ENCODE measurements at regions not wholly inside any gene's neighbourhood (a gene's known extent, or its start where the extent isn't known, plus 50 kb on each side); places are given as distances from the start of the nearest gene placed in this dataset.

DNA sequence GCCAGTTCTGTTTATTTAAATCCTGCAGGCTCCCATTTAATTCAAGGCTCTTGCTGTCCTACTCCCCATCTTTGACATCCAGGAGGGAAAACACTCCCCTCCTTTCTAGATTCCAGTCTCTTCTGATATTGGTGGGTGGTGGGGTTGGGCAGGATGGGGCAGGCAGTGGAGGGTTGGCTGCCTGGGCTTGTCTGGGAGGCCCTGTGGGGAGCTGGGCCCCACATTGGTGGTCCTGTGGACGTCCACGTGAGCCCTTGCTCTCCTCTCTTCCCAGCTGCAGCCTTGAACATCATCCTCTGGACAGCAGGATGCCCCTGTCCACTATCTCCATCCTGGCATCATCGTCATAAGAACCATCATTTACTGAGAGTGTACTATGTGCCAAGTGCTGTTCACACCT, 108.9 kb upstream of the PCBD1 start:
- no peak overlapping the region for H3K27ac Mint-ChIP-seq
- H3K27me3 Mint-ChIP-seq: peaks cover 6% of the 10 kb centered on the region
- ChIA-PET POLR2A (no interaction called here), CTCF (no interaction called here)
- peaks cover 3% of the 10 kb centered on the region for H3K9me3 Mint-ChIP-seq
- ATAC-seq (ENCODE audit: low read depth) (no peak), DNase-seq (no peak)
- H3K4me3 Mint-ChIP-seq: no peak overlapping the region
- no peaks in the 10 kb centered on the region for H3K36me3 Mint-ChIP-seq (ENCODE audit: low read depth)
- intact Hi-C loops (cut with micrococcal nuclease): no loop called here
- H3K4me1 Mint-ChIP-seq: no peaks in the 10 kb centered on the region
- TF ChIP-seq, protein P1, sequence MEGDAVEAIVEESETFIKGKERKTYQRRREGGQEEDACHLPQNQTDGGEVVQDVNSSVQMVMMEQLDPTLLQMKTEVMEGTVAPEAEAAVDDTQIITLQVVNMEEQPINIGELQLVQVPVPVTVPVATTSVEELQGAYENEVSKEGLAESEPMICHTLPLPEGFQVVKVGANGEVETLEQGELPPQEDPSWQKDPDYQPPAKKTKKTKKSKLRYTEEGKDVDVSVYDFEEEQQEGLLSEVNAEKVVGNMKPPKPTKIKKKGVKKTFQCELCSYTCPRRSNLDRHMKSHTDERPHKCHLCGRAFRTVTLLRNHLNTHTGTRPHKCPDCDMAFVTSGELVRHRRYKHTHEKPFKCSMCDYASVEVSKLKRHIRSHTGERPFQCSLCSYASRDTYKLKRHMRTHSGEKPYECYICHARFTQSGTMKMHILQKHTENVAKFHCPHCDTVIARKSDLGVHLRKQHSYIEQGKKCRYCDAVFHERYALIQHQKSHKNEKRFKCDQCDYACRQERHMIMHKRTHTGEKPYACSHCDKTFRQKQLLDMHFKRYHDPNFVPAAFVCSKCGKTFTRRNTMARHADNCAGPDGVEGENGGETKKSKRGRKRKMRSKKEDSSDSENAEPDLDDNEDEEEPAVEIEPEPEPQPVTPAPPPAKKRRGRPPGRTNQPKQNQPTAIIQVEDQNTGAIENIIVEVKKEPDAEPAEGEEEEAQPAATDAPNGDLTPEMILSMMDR (IDR thresholded peaks at IDR 0.05): no peak

DNA sequence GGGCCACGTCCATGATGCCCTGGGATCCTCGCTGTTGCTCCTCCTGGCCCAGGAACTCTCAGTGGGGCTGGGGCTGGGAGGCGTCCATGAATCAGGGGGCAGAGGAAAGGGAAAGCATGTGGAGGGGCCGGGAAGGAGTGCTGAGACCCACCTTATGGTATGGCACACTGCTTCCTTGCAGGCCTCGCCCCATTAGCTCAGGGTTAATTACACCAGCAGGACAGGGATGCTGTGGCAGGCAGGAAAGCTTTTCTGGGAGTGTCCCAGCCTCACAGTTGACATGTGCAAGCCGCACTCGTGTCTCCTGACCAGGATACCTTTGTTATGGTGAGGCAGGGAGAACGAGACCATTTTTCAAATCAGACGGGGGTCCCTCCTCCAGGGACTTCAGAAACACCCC, 109.7 kb upstream of the PCBD1 start:
- Mint-ChIP-seq H3K27ac (no peak overlapping the region), H3K27me3 (peaks cover 6% of the 10 kb centered on the region), H3K4me3 (no peak overlapping the region), H3K36me3 (ENCODE audit: low read depth) (no peaks in the 10 kb centered on the region), H3K4me1 (no peaks in the 10 kb centered on the region), H3K9me3 (peaks cover 3% of the 10 kb centered on the region)
- no peak for ATAC-seq (ENCODE audit: low read depth)
- ChIA-PET POLR2A (no interaction called here), CTCF (no interaction called here)
- DNase-seq: no peak
- TF ChIP-seq, protein P1 (IDR thresholded peaks at IDR 0.05): no peak
- intact Hi-C loops (cut with micrococcal nuclease): no loop called here

DNA sequence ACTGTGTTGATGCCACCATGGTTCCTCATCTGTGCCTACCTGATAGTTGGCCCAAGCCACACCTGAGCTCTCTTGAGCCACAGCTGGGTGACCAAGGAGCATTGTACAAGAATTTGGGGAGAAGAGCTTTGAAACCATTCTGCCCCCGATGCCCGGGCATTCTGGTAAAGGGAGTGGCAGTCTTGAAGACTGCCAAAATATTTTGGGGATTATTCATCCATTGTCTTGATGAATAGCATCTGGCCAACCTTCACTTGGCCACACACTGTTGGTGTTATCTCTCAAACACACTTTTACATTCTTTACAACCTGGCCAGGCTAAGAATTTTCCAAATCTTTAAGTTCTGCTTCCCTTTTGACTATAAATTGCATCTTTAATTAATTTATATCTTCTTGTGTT, 113.1 kb upstream of the PCBD1 start:
- no peak for ATAC-seq (ENCODE audit: low read depth)
- intact Hi-C loops (cut with micrococcal nuclease): no loop called here
- Mint-ChIP-seq H3K27ac (no peak overlapping the region), H3K27me3 (peaks cover 2% of the 10 kb centered on the region), H3K4me3 (no peak overlapping the region), H3K4me1 (no peaks in the 10 kb centered on the region), H3K36me3 (ENCODE audit: low read depth) (no peaks in the 10 kb centered on the region), H3K9me3 (peaks cover 3% of the 10 kb centered on the region)
- TF ChIP-seq, protein P1 (IDR thresholded peaks at IDR 0.05): no peak
- POLR2A ChIA-PET: no interaction called here
- DNase-seq: no peak
- CTCF ChIA-PET: no interaction called here

DNA sequence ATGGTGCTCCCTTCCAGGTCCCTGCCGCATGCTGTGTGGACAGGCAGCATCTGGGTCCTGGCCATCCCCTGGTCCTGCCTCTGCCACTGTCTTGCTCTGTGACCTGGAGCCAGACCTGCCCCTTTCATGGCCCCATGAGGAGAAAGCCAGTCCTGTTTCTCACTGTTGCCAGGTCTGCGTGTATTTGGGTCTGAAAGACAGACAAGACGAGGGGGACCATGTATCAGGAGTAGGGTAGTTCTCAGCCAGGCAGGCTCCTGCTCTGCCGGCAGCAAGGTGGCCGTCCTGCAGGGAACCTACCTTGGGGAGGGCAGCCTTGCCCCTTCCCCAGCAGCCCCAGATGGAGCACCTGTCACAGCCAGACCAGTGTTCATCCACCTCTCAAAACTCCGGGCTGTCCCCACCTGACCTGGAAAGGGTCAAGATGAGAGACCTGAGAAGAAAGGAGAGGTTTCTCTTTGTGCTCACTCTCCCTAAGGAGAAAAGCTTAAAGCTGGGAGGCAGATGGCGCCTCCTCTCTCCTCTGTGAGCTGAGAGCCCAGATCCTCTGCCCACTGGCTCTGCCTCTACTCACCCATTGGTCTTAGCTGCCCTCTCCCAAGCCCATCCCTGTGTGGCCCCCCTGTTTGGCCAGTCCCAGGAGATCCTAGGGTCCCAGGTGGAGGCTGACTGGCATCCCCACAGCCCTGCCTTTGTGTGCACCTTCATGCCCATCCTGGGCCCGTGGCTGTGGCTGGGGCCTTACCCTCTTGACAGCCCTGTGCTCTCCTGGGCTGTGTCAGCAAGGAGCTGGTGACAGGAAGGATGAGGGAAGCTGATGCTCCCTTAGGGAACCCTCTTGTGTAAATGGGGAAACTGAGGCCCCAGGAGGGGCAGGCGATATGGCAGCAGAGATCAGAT, 116.1 kb upstream of the PCBD1 start:
- ChIA-PET CTCF (no interaction called here), POLR2A (no interaction called here)
- DNase-seq (no peak), ATAC-seq (ENCODE audit: low read depth) (no peak)
- Mint-ChIP-seq H3K27me3 (peaks cover 2% of the 10 kb centered on the region), H3K4me3 (no peak overlapping the region), H3K4me1 (no peaks in the 10 kb centered on the region), H3K27ac (no peak overlapping the region), H3K9me3 (peaks cover 3% of the 10 kb centered on the region), H3K36me3 (ENCODE audit: low read depth) (no peaks in the 10 kb centered on the region)
- TF ChIP-seq, protein P1 (IDR thresholded peaks at IDR 0.05): no peak
- intact Hi-C loops (cut with micrococcal nuclease): no loop called here

DNA sequence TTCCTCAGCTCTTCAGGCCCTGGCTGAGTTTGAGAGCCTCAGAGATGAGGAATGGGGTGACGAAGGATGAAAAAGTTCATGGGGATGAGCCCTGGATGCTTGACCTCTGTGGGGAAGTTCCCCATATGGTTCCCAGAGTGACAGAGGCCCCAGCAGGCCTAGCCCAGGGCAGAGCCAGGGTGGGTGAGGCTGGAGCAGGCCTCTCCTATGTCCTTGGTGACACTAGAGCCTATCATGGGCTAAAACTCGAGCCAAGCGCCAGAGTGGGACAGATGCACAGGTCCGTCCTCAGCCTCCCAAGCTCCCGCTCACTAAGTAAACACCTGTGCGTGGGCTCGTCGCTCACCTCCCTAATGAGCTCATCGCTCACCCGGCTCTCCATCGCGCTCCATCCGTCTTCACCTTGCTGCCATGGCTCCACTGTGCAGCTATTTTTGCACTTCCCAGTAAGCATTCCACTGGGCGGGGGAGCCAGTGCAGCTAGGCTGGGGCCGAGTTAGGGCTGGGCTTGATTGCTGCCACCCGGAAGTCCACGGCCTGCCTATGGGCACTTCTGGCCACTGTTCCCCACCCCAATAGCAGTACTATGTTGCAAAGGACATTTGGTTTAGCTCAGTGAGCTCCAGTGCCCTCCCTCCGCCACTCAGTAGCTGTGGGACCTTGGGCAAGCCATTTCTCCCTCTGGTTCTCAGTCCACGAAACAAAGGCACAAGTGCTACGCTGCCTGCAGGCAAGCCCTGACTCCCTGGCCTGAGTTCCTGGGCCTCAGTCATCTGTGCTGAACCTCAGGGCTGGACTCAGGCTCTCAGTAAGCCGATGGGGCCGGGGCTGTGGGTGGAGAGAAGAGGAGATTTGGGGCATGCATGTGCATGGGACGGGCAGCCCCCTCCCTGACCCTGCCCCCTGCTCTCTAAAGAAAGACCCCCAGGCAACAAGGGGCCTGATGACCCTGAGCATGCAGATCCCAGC, 117.3 kb upstream of the PCBD1 start:
- ATAC-seq (ENCODE audit: low read depth): no peak

More for the DNA sequence above, 117.3 kb upstream of the PCBD1 start:
- peaks cover 2% of the 10 kb centered on the region for H3K27me3 Mint-ChIP-seq
- CTCF ChIA-PET: no interaction called here
- POLR2A ChIA-PET: interaction anchor here (0.6 kb wide), 1 partner anchor 305 kb away, joined by 3 read pairs; no protein-coding TSS in a partner anchor
- no peak for DNase-seq
- no peaks in the 10 kb centered on the region for H3K4me1 Mint-ChIP-seq
- no peak overlapping the region for H3K4me3 Mint-ChIP-seq
- H3K36me3 Mint-ChIP-seq (ENCODE audit: low read depth): no peaks in the 10 kb centered on the region
- H3K27ac Mint-ChIP-seq: no peak overlapping the region
- peaks cover 2% of the 10 kb centered on the region for H3K9me3 Mint-ChIP-seq
- TF ChIP-seq, protein P1 (IDR thresholded peaks at IDR 0.05): no peak
- intact Hi-C loops (cut with micrococcal nuclease): no loop called here
